BJ (cell line): ENCODE measurements at regions not wholly inside any gene's neighbourhood (a gene's known extent, or its start where the extent isn't known, plus 50 kb on each side); places are given as distances from the start of the nearest gene placed in this dataset.

ENCODE experiments used
- CTCF ChIA-PET: fragments of 350-600 bp; formaldehyde crosslinking; extraction: SDS; loops from one replicate; lab custom pipeline; 2021; ENCODE audit warnings: antibody characterized with exemption, inconsistent platforms; lab: Yijun Ruan, JAX
- POLR2A ChIA-PET: fragments of 300-600 bp; sonication (Branson Sonifier 250); formaldehyde crosslinking; extraction: SDS; loops from one replicate; lab custom pipeline; 2021; ENCODE audit warnings: antibody characterized with exemption; lab: Charles Lee
- DNase-seq: peaks from one replicate; pipeline ENCODE4 v3.0.0-alpha.2; 2011; ENCODE audit warnings: low read depth
- H3K27me3 ChIP-seq: 2 replicates; pipeline ENCODE4 v1.6.0; 2011; ENCODE audit warnings: low read length; ENCODE audit not compliant: control insufficient read depth, insufficient read depth
- H3K36me3 ChIP-seq: 2 replicates; pipeline ENCODE4 v1.5.1; 2011; ENCODE audit warnings: low read length; ENCODE audit not compliant: control insufficient read depth, insufficient read depth
- H3K4me3 ChIP-seq: 2 replicates; pipeline ENCODE4 v1.5.1; 2011; ENCODE audit warnings: low read depth, mild to moderate bottlenecking, control low read depth, low read length
- CTCF ChIP-seq: IDR thresholded peaks from 2 replicates; pipeline ENCODE4 v1.5.1; 2011; ENCODE audit warnings: low read depth, mild to moderate bottlenecking, control low read depth, inconsistent platforms, low read length, moderate library complexity; ENCODE audit not compliant: insufficient read depth

- no peak overlapping the region for H3K4me3 ChIP-seq
- ChIA-PET CTCF (no interaction called here), POLR2A (no interaction called here)
- no peaks in the 10 kb centered on the region for H3K27me3 ChIP-seq
- no peak for TF ChIP-seq CTCF
- H3K36me3 ChIP-seq: no peaks in the 10 kb centered on the region
- no peak for DNase-seq
Observed at GRCh38 chr3:3701949-3702348, 97.3 kb upstream of the LRRN1 start.

- POLR2A ChIA-PET: no interaction called here
- CTCF ChIA-PET: interaction anchor here (0.6 kb wide), 1 partner anchor 644 kb away, joined by 3 read pairs; no protein-coding TSS in a partner anchor
- H3K4me3 ChIP-seq: no peak overlapping the region
- no peak for DNase-seq
- no peaks in the 10 kb centered on the region for H3K36me3 ChIP-seq
- TF ChIP-seq CTCF: no peak
- no peaks in the 10 kb centered on the region for H3K27me3 ChIP-seq
Observed at GRCh38 chr3:3699816-3700633, 99.2 kb upstream of the LRRN1 start.

GRCh38 chr3:3699407-3699806, 99.8 kb upstream of the LRRN1 start:
- DNase-seq: no peak
- ChIA-PET CTCF (interaction anchor here (0.6 kb wide), 1 partner anchor 644 kb away, joined by 3 read pairs; no protein-coding TSS in a partner anchor), POLR2A (no interaction called here)
- Histone ChIP-seq H3K36me3 (no peaks in the 10 kb centered on the region), H3K4me3 (no peak overlapping the region), H3K27me3 (no peaks in the 10 kb centered on the region)
- TF ChIP-seq CTCF: no peak

GRCh38 chr3:3696345-3696744, 102.9 kb upstream of the LRRN1 start:
- POLR2A ChIA-PET: no interaction called here
- no peak overlapping the region for H3K4me3 ChIP-seq
- TF ChIP-seq CTCF: no peak
- CTCF ChIA-PET: no interaction called here
- no peaks in the 10 kb centered on the region for H3K36me3 ChIP-seq
- no peaks in the 10 kb centered on the region for H3K27me3 ChIP-seq
- no peak for DNase-seq

- DNase-seq: no peak
- Histone ChIP-seq H3K36me3 (no peaks in the 10 kb centered on the region), H3K4me3 (no peak overlapping the region), H3K27me3 (no peaks in the 10 kb centered on the region)
- ChIA-PET CTCF (no interaction called here), POLR2A (no interaction called here)
- no peak for TF ChIP-seq CTCF
Observed at GRCh38 chr3:3693593-3693992, 105.6 kb upstream of the LRRN1 start.
